NCI-H82 (cell line): ENCODE measurements at regions not wholly inside any gene's neighbourhood (a gene's known extent, or its start where the extent isn't known, plus 50 kb on each side); places are given as distances from the start of the nearest gene placed in this dataset.

ENCODE experiments used
- DNase-seq: peaks from one replicate; lab custom pipeline; 2025; lab: John Stamatoyannopoulos, UW

- no peak for DNase-seq
Measured at GRCh38 chr20:43803276-43803675, 76.5 kb upstream of the GTSF1L start.

- DNase-seq = no peak
Measured at GRCh38 chr20:43800186-43800585, 73.4 kb upstream of the GTSF1L start.

- no peak for DNase-seq
Measured at GRCh38 chr20:43799741-43800140, 72.9 kb upstream of the GTSF1L start.

GRCh38 chr20:43799150-43799711 is 72.4 kb upstream of the GTSF1L start:
- no peak for DNase-seq

- no peak for DNase-seq
Measured at GRCh38 chr20:43798291-43799149, 71.7 kb upstream of the GTSF1L start.

GRCh38 chr20:43794326-43794725 is 67.5 kb upstream of the GTSF1L start:
- no peak for DNase-seq

GRCh38 chr20:43789593-43789992 is 62.8 kb upstream of the GTSF1L start:
- no peak for DNase-seq

- DNase-seq = no peak
Measured at GRCh38 chr20:43787937-43788336, 61.1 kb upstream of the GTSF1L start.

- no peak for DNase-seq
Measured at GRCh38 chr20:43786885-43787284, 60.1 kb upstream of the GTSF1L start.

- DNase-seq = no peak
Measured at GRCh38 chr20:43781215-43781614, 54.4 kb upstream of the GTSF1L start.

GRCh38 chr20:43778375-43778774 is 51.6 kb upstream of the GTSF1L start:
- DNase-seq = no peak

GRCh38 chr20:43776691-43777090 is 49.9 kb upstream of the GTSF1L start:
- no peak for DNase-seq
